Keratinocyte (primary cell): ENCODE measurements at regions not wholly inside any gene's neighbourhood (a gene's known extent, or its start where the extent isn't known, plus 50 kb on each side); places are given as distances from the start of the nearest gene placed in this dataset.

ENCODE experiments used
- DNase-seq: peaks from one replicate; pipeline ENCODE4 v3.0.0-alpha.2; 2011; ENCODE audit warnings: low read depth, missing footprints, low spot score
- FAIRE-seq: peaks from 2 replicates; lab custom pipeline; 2011; peaks lifted over from hg19 to GRCh38; lab: Jason Lieb, UNC
- H2AFZ ChIP-seq: 2 replicates; pipeline ENCODE4 v1.6.0; 2012; ENCODE audit warnings: low read length, control low read depth, inconsistent platforms; ENCODE audit not compliant: control insufficient read depth
- H3K27ac ChIP-seq: 2 replicates; pipeline ENCODE4 v1.5.1; 2011; ENCODE audit warnings: low read length; ENCODE audit not compliant: control insufficient read depth, insufficient read depth
- H3K27me3 ChIP-seq: 3 replicates; pipeline ENCODE4 v1.6.0; 2011; ENCODE audit warnings: low read length; ENCODE audit not compliant: control insufficient read depth, insufficient read depth; ENCODE audit errors: extremely low read depth
- H3K36me3 ChIP-seq, 2 experiments: 2 replicates in 1 of 2; 3 replicates in 1 of 2; pipeline ENCODE4 v1.5.1; 2011; ENCODE audit warnings: low read length in 2 of 2, mild to moderate bottlenecking in 1 of 2; ENCODE audit not compliant: control insufficient read depth in 2 of 2, insufficient read depth in 2 of 2; ENCODE audit errors: extremely low read depth in 1 of 2
- H3K4me1 ChIP-seq: 3 replicates; pipeline ENCODE4 v1.5.1; 2011; ENCODE audit warnings: low read length; ENCODE audit not compliant: control insufficient read depth, insufficient read depth; ENCODE audit errors: extremely low read depth
- H3K4me2 ChIP-seq: 3 replicates; pipeline ENCODE4 v1.6.0; 2011; ENCODE audit warnings: low read depth, low read length; ENCODE audit not compliant: control insufficient read depth, insufficient read depth; ENCODE audit errors: extremely low read depth
- H3K4me3 ChIP-seq, 3 experiments: fragments of 200-600 bp in 1 of 3; sonication (generic) in 1 of 3; 2 replicates in 2 of 3; 3 replicates in 1 of 3; pipeline ENCODE4 v1.5.1; 2011 to 2016; ENCODE audit warnings: low read length in 3 of 3, mild to moderate bottlenecking in 3 of 3, control low read depth in 2 of 3, inconsistent platforms in 1 of 3, low read depth in 1 of 3, mixed read lengths in 1 of 3, mixed run types in 1 of 3, moderate library complexity in 1 of 3; ENCODE audit not compliant: control insufficient read depth in 2 of 3, insufficient read depth in 2 of 3; ENCODE audit errors: extremely low read depth in 1 of 3
- H3K79me2 ChIP-seq: 2 replicates; pipeline ENCODE4 v1.6.0; 2012; ENCODE audit warnings: low read length; ENCODE audit not compliant: control insufficient read depth, insufficient read depth
- H3K9ac ChIP-seq: 3 replicates; pipeline ENCODE4 v1.6.0; 2011; ENCODE audit warnings: low read length; ENCODE audit not compliant: control insufficient read depth, insufficient read depth; ENCODE audit errors: extremely low read depth
- H3K9me1 ChIP-seq: 3 replicates; pipeline ENCODE4 v1.6.0; 2011; ENCODE audit warnings: low read length; ENCODE audit not compliant: control insufficient read depth, insufficient read depth; ENCODE audit errors: extremely low read depth
- H3K9me3 ChIP-seq: 2 replicates; pipeline ENCODE4 v1.5.1; 2012; ENCODE audit warnings: low read depth, low read length; ENCODE audit not compliant: control insufficient read depth
- H4K20me1 ChIP-seq: 3 replicates; pipeline ENCODE4 v1.6.0; 2011; ENCODE audit warnings: low read length; ENCODE audit not compliant: control insufficient read depth, insufficient read depth; ENCODE audit errors: extremely low read depth
- CTCF ChIP-seq, 3 experiments: IDR thresholded peaks in 1 of 3; conservative IDR thresholded peaks in 1 of 3; optimal IDR thresholded peaks in 1 of 3; 2 replicates in 2 of 3; 3 replicates in 1 of 3; pipeline versions ENCODE3 to v1.5.1; 2011; ENCODE audit warnings: low read length in 3 of 3, mild to moderate bottlenecking in 3 of 3, moderate library complexity in 2 of 3, control low read depth in 1 of 3, inconsistent platforms in 1 of 3; ENCODE audit not compliant: insufficient read depth in 2 of 3; ENCODE audit errors: extremely low read depth in 1 of 3
- EZH2 ChIP-seq: IDR thresholded peaks from one replicate; pipeline ENCODE4 v1.6.1; 2012; ENCODE audit warnings: inconsistent platforms, mild to moderate bottlenecking, low read length, moderate library complexity
- dilution Hi-C: fragments of 300-500 bp; cut with MboI; formaldehyde crosslinking; loops from one replicate; pipeline ENCODE4 v1.7.0; 2020; ENCODE audit warnings: low sequenced_read_pairs; ENCODE audit not compliant: extremely low pct_ligation_motif_present

DNA sequence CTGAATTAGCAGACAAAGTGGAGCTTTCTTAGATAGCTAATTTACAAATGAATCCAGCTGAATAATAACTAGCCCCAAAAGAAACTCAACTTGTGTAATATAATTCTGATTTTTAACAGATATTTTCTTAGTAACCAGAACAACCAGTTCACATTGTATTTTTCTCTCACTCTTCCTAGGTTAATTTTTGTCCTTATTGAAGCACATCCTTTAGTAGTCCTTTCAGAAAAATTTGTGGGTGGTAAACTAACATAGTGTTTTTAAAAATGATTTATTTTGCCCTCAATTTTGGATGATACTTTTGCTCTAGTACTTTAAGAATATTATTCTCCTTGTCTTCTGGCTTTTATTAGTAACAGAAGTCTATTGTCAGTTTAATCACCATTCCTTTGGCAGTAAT, 190.6 kb upstream of the SLC39A10 start:
- dilution Hi-C loops, result no loop called here
- FAIRE-seq, result no peak

DNA sequence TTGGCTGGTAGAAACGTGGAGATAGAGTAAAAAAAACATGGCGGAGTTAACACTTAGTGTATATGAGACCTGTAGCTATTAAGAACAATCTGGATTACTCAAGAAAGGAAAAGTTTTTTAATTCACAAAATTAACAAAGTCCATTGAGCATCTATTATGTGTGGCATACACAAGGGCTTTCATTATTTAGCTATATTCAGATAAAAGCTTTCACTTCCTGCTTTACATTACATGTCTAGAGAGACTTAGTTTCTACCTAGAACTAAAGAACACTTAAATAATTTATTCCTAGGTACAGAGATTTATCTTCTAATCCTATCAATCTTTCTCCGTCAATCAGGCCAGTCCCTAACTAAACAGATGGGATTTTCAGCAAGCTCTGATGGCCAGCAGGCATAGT, 196.0 kb upstream of the SLC39A10 start:
- Histone ChIP-seq H4K20me1 (no peaks in the 10 kb centered on the region), H3K27me3 (no peaks in the 10 kb centered on the region), H3K4me2 (no peak overlapping the region), H3K79me2 (no peaks in the 10 kb centered on the region), H3K9ac (no peak overlapping the region), H3K27ac (no peak overlapping the region), H3K9me1 (no peaks in the 10 kb centered on the region), H3K4me1 (no peaks in the 10 kb centered on the region), H3K9me3 (no peaks in the 10 kb centered on the region), H3K4me3 (no peak overlapping the region), H3K36me3 (no peaks in the 10 kb centered on the region), H2AFZ (no peak overlapping the region)
- FAIRE-seq, result no peak
- no peak for DNase-seq
- TF ChIP-seq EZH2 (no peak), CTCF (optimal IDR thresholded peaks at IDR 0.05 in 1 of 3, IDR thresholded peaks at IDR 0.05 in 1 of 3, conservative IDR thresholded peaks at IDR 0.05 in 1 of 3; ENCODE audit: extremely low read depth in 1 of 3, insufficient read depth in 2 of 3, low read length in 3 of 3) (no peak)
- dilution Hi-C loops, result no loop called here

More for the DNA sequence above, 190.6 kb upstream of the SLC39A10 start:
- H3K4me2 ChIP-seq, result no peak overlapping the region
- no peaks in the 10 kb centered on the region for H3K9me1 ChIP-seq
- H3K36me3 ChIP-seq, result no peaks in the 10 kb centered on the region
- no peak overlapping the region for H3K4me3 ChIP-seq
- H2AFZ ChIP-seq, result no peak overlapping the region
- no peak overlapping the region for H3K9ac ChIP-seq
- H3K27me3 ChIP-seq, result no peaks in the 10 kb centered on the region
- no peak for DNase-seq
- H3K9me3 ChIP-seq, result no peaks in the 10 kb centered on the region
- H4K20me1 ChIP-seq, result no peaks in the 10 kb centered on the region
- H3K4me1 ChIP-seq, result no peaks in the 10 kb centered on the region
- H3K27ac ChIP-seq, result no peak overlapping the region
- TF ChIP-seq EZH2, result no peak
- TF ChIP-seq CTCF (optimal IDR thresholded peaks at IDR 0.05 in 1 of 3, IDR thresholded peaks at IDR 0.05 in 1 of 3, conservative IDR thresholded peaks at IDR 0.05 in 1 of 3; ENCODE audit: extremely low read depth in 1 of 3, insufficient read depth in 2 of 3, low read length in 3 of 3), result no peak
- no peaks in the 10 kb centered on the region for H3K79me2 ChIP-seq
